ENCODE measurements at regions not wholly inside any gene's neighbourhood (a gene's known extent, or its start where the extent isn't known, plus 50 kb on each side); places are given as distances from the start of the nearest gene placed in this dataset.

DNA sequence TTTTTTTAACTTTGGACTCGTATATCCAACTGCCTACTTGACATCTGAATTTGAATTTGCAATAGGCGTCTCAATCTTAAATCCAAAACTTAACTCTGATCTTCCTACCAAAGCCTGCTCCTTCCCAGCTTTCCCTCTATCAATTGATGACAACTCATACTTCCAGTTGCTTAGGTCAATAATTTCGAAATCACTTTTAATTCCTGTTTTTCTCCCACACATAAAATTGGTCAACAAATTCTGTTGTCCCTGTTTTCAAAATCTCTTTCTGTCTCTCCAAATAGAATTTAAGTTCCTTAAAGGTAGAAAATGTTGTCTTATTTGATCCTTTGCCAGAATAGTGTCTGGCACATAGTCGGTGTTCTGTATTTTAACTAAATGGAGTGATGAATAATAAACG is 332.4 kb downstream of the SATB1 start:
- Histone ChIP-seq H3K36me3 (ENCODE audit: insufficient read depth) (no peaks in the 10 kb centered on the region), H3K4me3 (no peak overlapping the region), H3F3A (replicated peaks; ENCODE audit: low read depth) (no peaks in the 10 kb centered on the region), H3K79me2 (replicated peaks; ENCODE audit: insufficient read depth) (no peaks in the 10 kb centered on the region), H3K9me2 (ENCODE audit: insufficient read depth) (peaks cover 8% of the 10 kb centered on the region), H4K20me1 (replicated peaks; ENCODE audit: insufficient read depth) (no peaks in the 10 kb centered on the region), H2AFZ (no peak overlapping the region), H3K27ac (ENCODE audit: low read depth) (no peak overlapping the region), H3K4me1 (ENCODE audit: insufficient read depth) (peaks cover 8% of the 10 kb centered on the region; the same call in 1 of the 2 replicates), H3K4me2 (no peak overlapping the region), H3K27me3 (ENCODE audit: insufficient read depth) (no peaks in the 10 kb centered on the region)
- H3K36me3 Mint-ChIP-seq (ENCODE audit: low read depth): peaks cover 5% of the 10 kb centered on the region; the same call in 2 of the 3 replicates
- no peak overlapping the region for H3K27ac Mint-ChIP-seq
- peaks cover 6% of the 10 kb centered on the region; the same call in 2 of the 3 replicates for H3K4me1 Mint-ChIP-seq
- no peak for ATAC-seq
- no peaks in the 10 kb centered on the region for H3K27me3 Mint-ChIP-seq (ENCODE audit: insufficient read depth, low read depth, poor library complexity)
- H3K4me3 Mint-ChIP-seq: no peak overlapping the region
- no peak for TF ChIP-seq JUNB (IDR thresholded peaks at IDR 0.05; ENCODE audit: unreplicated experiment)
- TF ChIP-seq NANOG (IDR thresholded peaks at IDR 0.05; ENCODE audit: borderline replicate concordance): no peak
- no peak for TF ChIP-seq ETS1 (IDR thresholded peaks at IDR 0.05)
- no peak for TF ChIP-seq ZNF114 (CRISPR knock-in tag; IDR thresholded peaks at IDR 0.05)
- no peak for TF ChIP-seq EZH2 (IDR thresholded peaks at IDR 0.05; ENCODE audit: low read depth, unreplicated experiment)
- TF ChIP-seq CREB1 (CRISPR knock-in tag; IDR thresholded peaks at IDR 0.05; ENCODE audit: low read depth): no peak
- TF ChIP-seq, protein P1, sequence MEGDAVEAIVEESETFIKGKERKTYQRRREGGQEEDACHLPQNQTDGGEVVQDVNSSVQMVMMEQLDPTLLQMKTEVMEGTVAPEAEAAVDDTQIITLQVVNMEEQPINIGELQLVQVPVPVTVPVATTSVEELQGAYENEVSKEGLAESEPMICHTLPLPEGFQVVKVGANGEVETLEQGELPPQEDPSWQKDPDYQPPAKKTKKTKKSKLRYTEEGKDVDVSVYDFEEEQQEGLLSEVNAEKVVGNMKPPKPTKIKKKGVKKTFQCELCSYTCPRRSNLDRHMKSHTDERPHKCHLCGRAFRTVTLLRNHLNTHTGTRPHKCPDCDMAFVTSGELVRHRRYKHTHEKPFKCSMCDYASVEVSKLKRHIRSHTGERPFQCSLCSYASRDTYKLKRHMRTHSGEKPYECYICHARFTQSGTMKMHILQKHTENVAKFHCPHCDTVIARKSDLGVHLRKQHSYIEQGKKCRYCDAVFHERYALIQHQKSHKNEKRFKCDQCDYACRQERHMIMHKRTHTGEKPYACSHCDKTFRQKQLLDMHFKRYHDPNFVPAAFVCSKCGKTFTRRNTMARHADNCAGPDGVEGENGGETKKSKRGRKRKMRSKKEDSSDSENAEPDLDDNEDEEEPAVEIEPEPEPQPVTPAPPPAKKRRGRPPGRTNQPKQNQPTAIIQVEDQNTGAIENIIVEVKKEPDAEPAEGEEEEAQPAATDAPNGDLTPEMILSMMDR (conservative IDR thresholded peaks at IDR 0.05; ENCODE audit: low read depth in 2 of 2): no peak
- no peak for TF ChIP-seq EZH2phosphoT487 (IDR thresholded peaks at IDR 0.05; ENCODE audit: unreplicated experiment)
- no peak for TF ChIP-seq ZNF462 (CRISPR knock-in tag; IDR thresholded peaks at IDR 0.05)
- no peak for TF ChIP-seq POLR2AphosphoS5 (IDR thresholded peaks at IDR 0.05; ENCODE audit: low read depth)
- DNase-seq (ENCODE audit: low spot score): no peak
- H3K9me3 Mint-ChIP-seq: peaks cover 10% of the 10 kb centered on the region; the same call in 2 of the 3 replicates
